IMR-90 (cell line): ENCODE measurements at regions not wholly inside any gene's neighbourhood (a gene's known extent, or its start where the extent isn't known, plus 50 kb on each side); places are given as distances from the start of the nearest gene placed in this dataset.

Experiments
- ATAC-seq: fragments of 200-7000 bp; cut with Tn5 transposase; 2 replicates; pipeline ENCODE4 v1.9.1; 2020; ENCODE audit warnings: low read depth, mild to moderate bottlenecking, moderate library complexity
- BruUV-seq: library from RNA; stranded (reverse); fragments of 400-500 nt; replicated peaks from 2 replicates; lab custom pipeline; 2021; lab: Mats Ljungman, UMichigan
- CTCF ChIA-PET: fragments of 300-600 bp; formaldehyde crosslinking; extraction: SDS; loops from one replicate; lab custom pipeline; 2021; ENCODE audit warnings: antibody characterized with exemption; lab: Yijun Ruan, JAX
- POLR2A ChIA-PET: fragments of 300-600 bp; sonication (Branson Sonifier 250); formaldehyde crosslinking; loops from one replicate; lab custom pipeline; 2022; ENCODE audit warnings: antibody characterized with exemption; ENCODE audit not compliant: unreplicated experiment; lab: Charles Lee
- DNase-seq: peaks from one replicate; pipeline ENCODE4 v3.0.0; 2013
- H2AFZ ChIP-seq: replicated peaks from 2 replicates; pipeline ENCODE3; 2013; ENCODE audit warnings: low read length, mild to moderate bottlenecking; ENCODE audit not compliant: poor library complexity
- H2AK5ac ChIP-seq: 2 replicates; pipeline ENCODE4 v1.6.1; 2013; ENCODE audit warnings: low read depth, low read length, inconsistent platforms
- H2AK9ac ChIP-seq: replicated peaks from 2 replicates; pipeline ENCODE3; 2013; ENCODE audit warnings: mild to moderate bottlenecking, low read depth, low read length, moderate library complexity; ENCODE audit not compliant: poor library complexity
- H2BK120ac ChIP-seq: 2 replicates; pipeline ENCODE4 v1.6.1; 2013; ENCODE audit warnings: low read depth, low read length, inconsistent platforms
- H2BK15ac ChIP-seq: 3 replicates; pipeline ENCODE4 v1.6.1; 2013; ENCODE audit warnings: low read depth, low read length, inconsistent platforms
- H2BK20ac ChIP-seq: 2 replicates; pipeline ENCODE4 v1.6.1; 2013; ENCODE audit warnings: low read depth, mild to moderate bottlenecking, inconsistent platforms, low read length, moderate library complexity
- H2BK5ac ChIP-seq: 2 replicates; pipeline ENCODE4 v1.6.1; 2013; ENCODE audit warnings: mild to moderate bottlenecking, low read depth, low read length, inconsistent platforms; ENCODE audit not compliant: poor library complexity, severe bottlenecking
- H3K14ac ChIP-seq: replicated peaks from 2 replicates; pipeline ENCODE4 v1.6.1; 2013; ENCODE audit warnings: low read depth, low read length, inconsistent platforms
- H3K18ac ChIP-seq: 2 replicates; pipeline ENCODE4 v1.6.1; 2013; ENCODE audit warnings: low read depth, low read length, control low read depth
- H3K23ac ChIP-seq: 2 replicates; pipeline ENCODE4 v1.6.1; 2013; ENCODE audit warnings: low read depth, low read length, inconsistent platforms
- H3K27ac ChIP-seq: 2 replicates; pipeline ENCODE4 v1.5.1; 2013; ENCODE audit warnings: mild to moderate bottlenecking, control low read depth, low read length; ENCODE audit not compliant: insufficient read depth
- H3K27me3 ChIP-seq: 2 replicates; pipeline ENCODE4 v1.6.1; 2013; ENCODE audit warnings: low read length; ENCODE audit not compliant: control insufficient read depth, insufficient read depth
- H3K36me3 ChIP-seq: 2 replicates; pipeline ENCODE4 v1.6.1; 2013; ENCODE audit warnings: low read length, mixed read lengths; ENCODE audit not compliant: control insufficient read depth, insufficient read depth
- H3K4ac ChIP-seq: 2 replicates; pipeline ENCODE4 v1.6.1; 2013; ENCODE audit warnings: low read depth, low read length, inconsistent platforms
- H3K4me1 ChIP-seq: 2 replicates; pipeline ENCODE4 v1.6.1; 2013; ENCODE audit warnings: low read length, mixed read lengths; ENCODE audit not compliant: control insufficient read depth, insufficient read depth
- H3K4me2 ChIP-seq: 2 replicates; pipeline ENCODE4 v1.6.1; 2013; ENCODE audit warnings: low read depth, mild to moderate bottlenecking, control low read depth, low read length, moderate library complexity
- H3K4me3 ChIP-seq: 2 replicates; pipeline ENCODE4 v1.5.1; 2013; ENCODE audit warnings: low read depth, mild to moderate bottlenecking, control low read depth, low read length, moderate library complexity; ENCODE audit not compliant: insufficient read depth
- H3K56ac ChIP-seq: 2 replicates; pipeline ENCODE4 v1.6.1; 2013; ENCODE audit warnings: low read length, inconsistent platforms; ENCODE audit not compliant: insufficient read depth; ENCODE audit errors: extremely low read depth
- H3K79me1 ChIP-seq, 2 experiments: 2 replicates each; pipeline ENCODE4 v1.6.1; 2013; ENCODE audit warnings: low read length in 2 of 2, inconsistent platforms in 1 of 2, low read depth in 1 of 2
- H3K9ac ChIP-seq: 2 replicates; pipeline ENCODE4 v1.6.1; 2013; ENCODE audit warnings: low read depth, low read length, control low read depth
- H3K9me1 ChIP-seq: 2 replicates; pipeline ENCODE4 v1.6.1; 2013; ENCODE audit warnings: low read length, inconsistent platforms; ENCODE audit not compliant: insufficient read depth
- H3K9me3 ChIP-seq: 2 replicates; pipeline ENCODE4 v1.6.1; 2013; ENCODE audit warnings: low read length; ENCODE audit not compliant: control insufficient read depth, insufficient read depth
- H4K20me1 ChIP-seq: 2 replicates; pipeline ENCODE4 v1.6.1; 2013; ENCODE audit warnings: low read length, inconsistent platforms; ENCODE audit not compliant: insufficient read depth
- H4K5ac ChIP-seq: 2 replicates; pipeline ENCODE4 v1.6.1; 2013; ENCODE audit warnings: mild to moderate bottlenecking, low read depth, low read length, control low read depth
- H4K8ac ChIP-seq, 2 experiments: 2 replicates each; pipeline ENCODE4 v1.6.1; 2013; ENCODE audit warnings: low read depth in 2 of 2, low read length in 2 of 2, control low read depth in 1 of 2, inconsistent platforms in 1 of 2
- H4K91ac ChIP-seq: 2 replicates; pipeline ENCODE4 v1.6.1; 2013; ENCODE audit warnings: low read depth, low read length, inconsistent platforms; ENCODE audit not compliant: insufficient read depth
- BHLHE40 ChIP-seq: fragments of 150-350 bp; IDR thresholded peaks from 2 replicates; pipeline ENCODE4 v1.6.1; 2016; ENCODE audit warnings: mild to moderate bottlenecking, low read depth, low read length
- CEBPB ChIP-seq: IDR thresholded peaks from 2 replicates; pipeline ENCODE4 v1.6.1; 2012; ENCODE audit warnings: low read depth, low read length, improper control_type of control experiment
- CHD1 ChIP-seq: IDR thresholded peaks from 2 replicates; pipeline ENCODE4 v1.6.1; 2012; ENCODE audit warnings: low read depth, low read length, improper control_type of control experiment
- FOS ChIP-seq: fragments of 150-350 bp; IDR thresholded peaks from 2 replicates; pipeline ENCODE4 v1.6.1; 2016; ENCODE audit warnings: low read depth, low read length
- MAFK ChIP-seq: IDR thresholded peaks from 2 replicates; pipeline ENCODE4 v1.6.1; 2012; ENCODE audit warnings: low read depth, low read length, improper control_type of control experiment
- MAZ ChIP-seq: IDR thresholded peaks from 2 replicates; pipeline ENCODE4 v1.6.1; 2012; ENCODE audit warnings: low read depth, mild to moderate bottlenecking, low read length, improper control_type of control experiment, moderate library complexity, borderline replicate concordance
- MXI1 ChIP-seq: IDR thresholded peaks from 2 replicates; pipeline ENCODE4 v1.6.1; 2012; ENCODE audit warnings: low read depth, mild to moderate bottlenecking, low read length, moderate library complexity, borderline replicate concordance
- NFE2L2 ChIP-seq: fragments of 150-350 bp; IDR thresholded peaks from 2 replicates; pipeline ENCODE4 v1.6.1; 2016; ENCODE audit warnings: low read depth, mild to moderate bottlenecking, low read length
- POLR2A ChIP-seq: IDR thresholded peaks from 2 replicates; pipeline ENCODE4 v1.6.1; 2012; ENCODE audit warnings: mild to moderate bottlenecking, low read depth, low read length
- RAD21 ChIP-seq: IDR thresholded peaks from 2 replicates; pipeline ENCODE4 v1.6.1; 2012; ENCODE audit warnings: low read length, improper control_type of control experiment
- RCOR1 ChIP-seq: IDR thresholded peaks from 2 replicates; pipeline ENCODE4 v1.6.1; 2012; ENCODE audit warnings: mild to moderate bottlenecking, low read length, improper control_type of control experiment; ENCODE audit not compliant: insufficient replicate concordance
- RFX5 ChIP-seq: IDR thresholded peaks from 2 replicates; pipeline ENCODE4 v1.8.0; 2012; ENCODE audit warnings: low read depth, mild to moderate bottlenecking, low read length, moderate library complexity
- SMC3 ChIP-seq: fragments of 150-350 bp; IDR thresholded peaks from 2 replicates; pipeline ENCODE4 v1.6.1; 2016; ENCODE audit warnings: low read depth, mild to moderate bottlenecking, antibody characterized with exemption, low read length, moderate library complexity
- WGBS, 2 experiments: methylation state at CpG; one replicate each; pipeline versions ENCODE4 v1.1.5 to v1.1.7; 2013; ENCODE audit warnings: missing lambda C conversion rate in 2 of 2; ENCODE audit not compliant: insufficient read length in 1 of 2; ENCODE audit errors: extremely low coverage in 2 of 2; 5-methylcytosine and 5-hydroxymethylcytosine counted together
- dilution Hi-C: fragments of 300-500 bp; cut with HindIII; formaldehyde crosslinking; loops from one replicate; pipeline ENCODE4 v1.14.3; 2018; ENCODE audit warnings: low sequenced_read_pairs; ENCODE audit not compliant: unreplicated experiment
- in situ Hi-C: fragments of 300-500 bp; cut with MboI; formaldehyde crosslinking; loops from 3 replicates; pipeline ENCODE4 v1.14.3; 2019; ENCODE audit warnings: low sequenced_read_pairs, inconsistent platforms, mixed read lengths
- intact Hi-C: fragments of 100-400 bp; cut with micrococcal nuclease; formaldehyde crosslinking; loops from 2 replicates; pipeline ENCODE4 v1.10.0; 2022
- TF ChIP-seq, protein P1 (sequence below): conservative IDR thresholded peaks from 2 replicates; pipeline ENCODE4 v1.5.1; 2012; ENCODE audit warnings: mild to moderate bottlenecking, low read depth, low read length, improper control_type of control experiment
- TF ChIP-seq, protein P2 (sequence below): fragments of 150-350 bp; IDR thresholded peaks from 2 replicates; pipeline ENCODE4 v1.6.1; 2017; ENCODE audit warnings: mild to moderate bottlenecking, antibody characterized with exemption, low read length, low read depth
- TF ChIP-seq, protein P3 (sequence below): fragments of 150-350 bp; IDR thresholded peaks from 2 replicates; pipeline ENCODE4 v1.6.1; 2016; ENCODE audit warnings: low read depth, mild to moderate bottlenecking, low read length, moderate library complexity, borderline replicate concordance

DNA sequence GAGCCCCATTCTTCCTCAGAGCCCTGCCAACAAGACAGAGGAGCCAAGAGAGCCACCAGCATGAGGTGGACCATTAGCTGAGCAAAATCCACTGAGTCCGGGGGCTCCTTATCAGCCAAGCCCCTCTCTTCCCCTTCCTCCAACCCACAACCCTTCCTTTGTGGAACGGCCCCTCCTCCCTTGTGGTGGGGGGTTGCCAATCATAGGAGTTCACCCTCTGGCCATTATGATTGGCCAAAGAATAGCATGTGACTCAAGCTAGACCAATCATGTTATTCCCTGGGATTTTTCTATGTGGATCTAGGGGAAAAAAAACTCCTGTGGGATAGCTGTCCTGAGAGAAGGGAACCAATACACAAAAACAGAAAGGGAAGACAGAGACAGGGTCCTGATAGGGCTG is 120.5 kb downstream of the C16orf95 start:
- Histone ChIP-seq H3K4me1 (peaks cover 10% of the 10 kb centered on the region), H3K27ac (no peak overlapping the region)

More for the DNA sequence above, 120.5 kb downstream of the C16orf95 start:
- H4K5ac ChIP-seq = no peak overlapping the region
- no peaks in the 10 kb centered on the region for H3K36me3 ChIP-seq
- no peak overlapping the region for H3K14ac ChIP-seq
- no peaks in the 10 kb centered on the region for H3K9me3 ChIP-seq
- CTCF ChIA-PET = no interaction called here
- in situ Hi-C loops = no loop called here
- H2BK15ac ChIP-seq = no peak overlapping the region
- no peak overlapping the region for H2BK5ac ChIP-seq
- H3K79me1 ChIP-seq = peaks cover 0 to 1% of the 10 kb centered on the region in 2 experiments; a peak in 1 of 4 replicates
- H3K56ac ChIP-seq = no peak overlapping the region
- no peak overlapping the region for H3K4me3 ChIP-seq
- no peak overlapping the region for H2AFZ ChIP-seq
- H4K91ac ChIP-seq = no peak overlapping the region
- H3K4ac ChIP-seq = no peak overlapping the region
- DNase-seq (no peak), ATAC-seq (no peak)
- H2AK9ac ChIP-seq = no peak overlapping the region
- H3K18ac ChIP-seq = no peak overlapping the region
- no peak overlapping the region for H2AK5ac ChIP-seq
- H3K9ac ChIP-seq = no peak overlapping the region
- H3K4me2 ChIP-seq = no peak overlapping the region
- no peak overlapping the region for H2BK20ac ChIP-seq
- H3K23ac ChIP-seq = no peak overlapping the region
- BruUV-seq = no TSS peak
- POLR2A ChIA-PET = no interaction called here
- H4K20me1 ChIP-seq = no peaks in the 10 kb centered on the region
- TF ChIP-seq NFE2L2 (no peak), POLR2A (no peak), RCOR1 (no peak), FOS (no peak), CHD1 (no peak), CEBPB (no peak), SMC3 (no peak), BHLHE40 (no peak), RAD21 (no peak), MXI1 (no peak), RFX5 (no peak), MAFK (no peak), MAZ (no peak)
- TF ChIP-seq, protein P1, sequence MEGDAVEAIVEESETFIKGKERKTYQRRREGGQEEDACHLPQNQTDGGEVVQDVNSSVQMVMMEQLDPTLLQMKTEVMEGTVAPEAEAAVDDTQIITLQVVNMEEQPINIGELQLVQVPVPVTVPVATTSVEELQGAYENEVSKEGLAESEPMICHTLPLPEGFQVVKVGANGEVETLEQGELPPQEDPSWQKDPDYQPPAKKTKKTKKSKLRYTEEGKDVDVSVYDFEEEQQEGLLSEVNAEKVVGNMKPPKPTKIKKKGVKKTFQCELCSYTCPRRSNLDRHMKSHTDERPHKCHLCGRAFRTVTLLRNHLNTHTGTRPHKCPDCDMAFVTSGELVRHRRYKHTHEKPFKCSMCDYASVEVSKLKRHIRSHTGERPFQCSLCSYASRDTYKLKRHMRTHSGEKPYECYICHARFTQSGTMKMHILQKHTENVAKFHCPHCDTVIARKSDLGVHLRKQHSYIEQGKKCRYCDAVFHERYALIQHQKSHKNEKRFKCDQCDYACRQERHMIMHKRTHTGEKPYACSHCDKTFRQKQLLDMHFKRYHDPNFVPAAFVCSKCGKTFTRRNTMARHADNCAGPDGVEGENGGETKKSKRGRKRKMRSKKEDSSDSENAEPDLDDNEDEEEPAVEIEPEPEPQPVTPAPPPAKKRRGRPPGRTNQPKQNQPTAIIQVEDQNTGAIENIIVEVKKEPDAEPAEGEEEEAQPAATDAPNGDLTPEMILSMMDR = no peak
- TF ChIP-seq, protein P2, sequence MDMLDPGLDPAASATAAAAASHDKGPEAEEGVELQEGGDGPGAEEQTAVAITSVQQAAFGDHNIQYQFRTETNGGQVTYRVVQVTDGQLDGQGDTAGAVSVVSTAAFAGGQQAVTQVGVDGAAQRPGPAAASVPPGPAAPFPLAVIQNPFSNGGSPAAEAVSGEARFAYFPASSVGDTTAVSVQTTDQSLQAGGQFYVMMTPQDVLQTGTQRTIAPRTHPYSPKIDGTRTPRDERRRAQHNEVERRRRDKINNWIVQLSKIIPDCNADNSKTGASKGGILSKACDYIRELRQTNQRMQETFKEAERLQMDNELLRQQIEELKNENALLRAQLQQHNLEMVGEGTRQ = no peak
- TF ChIP-seq, protein P3, sequence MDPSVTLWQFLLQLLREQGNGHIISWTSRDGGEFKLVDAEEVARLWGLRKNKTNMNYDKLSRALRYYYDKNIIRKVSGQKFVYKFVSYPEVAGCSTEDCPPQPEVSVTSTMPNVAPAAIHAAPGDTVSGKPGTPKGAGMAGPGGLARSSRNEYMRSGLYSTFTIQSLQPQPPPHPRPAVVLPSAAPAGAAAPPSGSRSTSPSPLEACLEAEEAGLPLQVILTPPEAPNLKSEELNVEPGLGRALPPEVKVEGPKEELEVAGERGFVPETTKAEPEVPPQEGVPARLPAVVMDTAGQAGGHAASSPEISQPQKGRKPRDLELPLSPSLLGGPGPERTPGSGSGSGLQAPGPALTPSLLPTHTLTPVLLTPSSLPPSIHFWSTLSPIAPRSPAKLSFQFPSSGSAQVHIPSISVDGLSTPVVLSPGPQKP = no peak
- intact Hi-C loops = no loop called here
- H4K8ac ChIP-seq = no peak overlapping the region
- dilution Hi-C loops = no loop called here
- peaks cover 12% of the 10 kb centered on the region for H3K9me1 ChIP-seq
- no peak overlapping the region for H2BK120ac ChIP-seq
- no CpG with 5 or more reads among the region's 2 CpGs for WGBS, 2 experiments
- peaks cover 9% of the 10 kb centered on the region for H3K27me3 ChIP-seq
